Neuronal stem cell (in vitro differentiated cells): ENCODE measurements at regions not wholly inside any gene's neighbourhood (a gene's known extent, or its start where the extent isn't known, plus 50 kb on each side); places are given as distances from the start of the nearest gene placed in this dataset.
"Not testable (repeated sequence)": the region's sequence is repeated elsewhere in the genome, so short reads cannot be mapped to it uniquely, and the experiment has no call there.

Experiments
- DNase-seq: peaks from one replicate; pipeline ENCODE4 v3.0.0-alpha.2; 2013; ENCODE audit warnings: low spot score
- H2AFZ ChIP-seq: one replicate; pipeline ENCODE4 v1.6.1; 2013; ENCODE audit warnings: mild to moderate bottlenecking, low read length, inconsistent platforms
- H2AK5ac ChIP-seq: 2 replicates; pipeline ENCODE4 v1.6.1; 2013; ENCODE audit warnings: low read depth, mild to moderate bottlenecking, inconsistent platforms, low read length, moderate library complexity, mixed read lengths
- H2BK120ac ChIP-seq: 2 replicates; pipeline ENCODE4 v1.6.1; 2013; ENCODE audit warnings: low read depth, mild to moderate bottlenecking, inconsistent platforms, low read length, moderate library complexity, mixed read lengths
- H2BK12ac ChIP-seq: one replicate; pipeline ENCODE4 v1.6.1; 2013; ENCODE audit warnings: low read length, inconsistent platforms
- H2BK15ac ChIP-seq: 2 replicates; pipeline ENCODE4 v1.6.1; 2013; ENCODE audit warnings: mild to moderate bottlenecking, low read length, inconsistent platforms, mixed read lengths
- H2BK5ac ChIP-seq: one replicate; pipeline ENCODE4 v1.6.1; 2013; ENCODE audit warnings: inconsistent platforms, mild to moderate bottlenecking, low read length, moderate library complexity
- H3K14ac ChIP-seq: one replicate; pipeline ENCODE4 v1.6.1; 2013; ENCODE audit warnings: low read length, inconsistent platforms
- H3K18ac ChIP-seq: 2 replicates; pipeline ENCODE4 v1.6.1; 2013; ENCODE audit warnings: low read length, inconsistent platforms
- H3K23ac ChIP-seq: 2 replicates; pipeline ENCODE4 v1.6.1; 2013; ENCODE audit warnings: low read depth, mild to moderate bottlenecking, mixed read lengths, low read length, inconsistent platforms; ENCODE audit not compliant: poor library complexity
- H3K27ac ChIP-seq: replicated peaks from 3 replicates; pipeline ENCODE4 v1.5.1; 2013; ENCODE audit warnings: low read length, inconsistent platforms
- H3K27me3 ChIP-seq, 3 experiments: 2 replicates each; pipeline ENCODE4 v1.6.1; 2013; ENCODE audit warnings: low read length in 3 of 3, mild to moderate bottlenecking in 2 of 3, inconsistent platforms in 1 of 3, low read depth in 1 of 3, mixed read lengths in 1 of 3, moderate library complexity in 1 of 3; ENCODE audit not compliant: control insufficient read depth in 3 of 3, insufficient read depth in 3 of 3
- H3K36me3 ChIP-seq, 2 donors: replicated peaks in 1 of 2; 2 replicates each; pipeline ENCODE4 v1.6.1; 2013; ENCODE audit warnings: low read length in 2 of 2; ENCODE audit not compliant: control insufficient read depth in 2 of 2, insufficient read depth in 2 of 2
- H3K4ac ChIP-seq: 2 replicates; pipeline ENCODE4 v1.6.1; 2013; ENCODE audit warnings: inconsistent platforms, mild to moderate bottlenecking, low read length, moderate library complexity
- H3K4me1 ChIP-seq, 2 donors: 1 replicate in 1 of 2; 2 replicates in 1 of 2; pipeline ENCODE4 v1.6.1; 2013; ENCODE audit warnings: low read length in 2 of 2, low read depth in 1 of 2; ENCODE audit not compliant: control insufficient read depth in 2 of 2, insufficient read depth in 1 of 2
- H3K4me2 ChIP-seq: one replicate; pipeline ENCODE4 v1.6.1; 2013; ENCODE audit warnings: mild to moderate bottlenecking, low read length, inconsistent platforms; ENCODE audit not compliant: insufficient read depth, poor library complexity, severe bottlenecking
- H3K4me3 ChIP-seq, 2 donors: 2 replicates each; pipeline ENCODE4 v1.5.1; 2013; ENCODE audit warnings: low read length in 2 of 2, mild to moderate bottlenecking in 2 of 2, inconsistent platforms in 1 of 2, moderate library complexity in 1 of 2
- H3K79me1 ChIP-seq: one replicate; pipeline ENCODE4 v1.6.1; 2013; ENCODE audit warnings: low read depth, mild to moderate bottlenecking, inconsistent platforms, low read length, moderate library complexity
- H3K9ac ChIP-seq: one replicate; pipeline ENCODE4 v1.6.1; 2013; ENCODE audit warnings: mild to moderate bottlenecking, low read depth, low read length, inconsistent platforms; ENCODE audit not compliant: poor library complexity
- H3K9me3 ChIP-seq, 2 donors: replicated peaks in 1 of 2; 2 replicates each; pipeline versions ENCODE3 to v1.6.1; 2013; ENCODE audit warnings: low read length in 2 of 2, mild to moderate bottlenecking in 2 of 2, inconsistent platforms in 1 of 2, low read depth in 1 of 2, mixed read lengths in 1 of 2, moderate library complexity in 1 of 2; ENCODE audit not compliant: control insufficient read depth in 2 of 2, insufficient read depth in 1 of 2
- H4K8ac ChIP-seq: one replicate; pipeline ENCODE4 v1.6.1; 2013; ENCODE audit warnings: low read depth, mild to moderate bottlenecking, inconsistent platforms, low read length, moderate library complexity
- H4K91ac ChIP-seq: one replicate; pipeline ENCODE4 v1.6.1; 2013; ENCODE audit warnings: low read length, low read depth, mild to moderate bottlenecking, inconsistent platforms; ENCODE audit not compliant: poor library complexity
- WGBS, 2 donors: extraction: QIAGEN DNeasy Blood & Tissue Kit; methylation state at CpG; one replicate each; pipeline ENCODE4 v1.1.7; 2013; ENCODE audit warnings: missing lambda C conversion rate in 2 of 2, mixed read lengths in 1 of 2; ENCODE audit not compliant: insufficient read length in 2 of 2, insufficient replicate concordance in 1 of 2; ENCODE audit errors: extremely low coverage in 2 of 2; 5-methylcytosine and 5-hydroxymethylcytosine counted together

- Histone ChIP-seq H4K91ac (no peak overlapping the region), H3K9ac (no peak overlapping the region), H2BK5ac (no peak overlapping the region), H2BK15ac (no peak overlapping the region), H3K4me3 (no peak overlapping the region), H3K9me3 (no peaks in the 10 kb centered on the region), H2BK12ac (no peak overlapping the region), H3K27ac (no peak overlapping the region), H3K4ac (no peak overlapping the region), H2AK5ac (no peak overlapping the region), H4K8ac (no peak overlapping the region), H3K79me1 (no peaks in the 10 kb centered on the region), H2BK120ac (no peak overlapping the region), H3K14ac (no peak overlapping the region), H3K18ac (no peak overlapping the region), H3K4me1 (peaks cover 0 to 1% of the 10 kb centered on the region in 2 donors), H3K36me3 (no peaks in the 10 kb centered on the region), H3K27me3 (no peaks in the 10 kb centered on the region), H2AFZ (no peak overlapping the region), H3K4me2 (no peak overlapping the region), H3K23ac (no peak overlapping the region)
- DNase-seq, result no peak
- no CpG with 5 or more reads among the region's 1 CpG for WGBS, 2 donors
Measured at GRCh38 chr14:22176957-22177356, 412.1 kb downstream of the DAD1 start.

DNA sequence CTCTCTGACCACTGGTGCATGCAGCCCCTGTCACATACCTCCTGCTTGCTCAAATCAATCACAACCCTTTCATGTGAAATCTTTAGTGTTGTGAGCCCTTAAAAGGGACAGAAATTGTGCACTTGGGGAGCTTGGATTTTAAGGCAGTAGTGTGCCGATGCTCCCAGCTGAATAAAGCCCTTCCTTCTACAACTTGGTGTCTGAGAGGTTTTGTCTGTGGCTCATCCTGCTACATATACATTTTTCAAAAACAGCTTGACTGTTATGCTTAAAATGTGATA is 413.8 kb downstream of the DAD1 start:
- WGBS, 2 donors, result no CpG with 5 or more reads among the region's 1 CpG
- H2BK5ac ChIP-seq, H3K23ac ChIP-seq, H2BK12ac ChIP-seq, H3K18ac ChIP-seq, H2BK120ac ChIP-seq, H3K4me2 ChIP-seq, H3K79me1 ChIP-seq, H3K4me1 ChIP-seq, H3K4me3 ChIP-seq, H4K91ac ChIP-seq, H2AK5ac ChIP-seq, H4K8ac ChIP-seq, H3K36me3 ChIP-seq, DNase-seq, H3K9me3 ChIP-seq, H3K27ac ChIP-seq, H3K27me3 ChIP-seq, H2BK15ac ChIP-seq, H3K4ac ChIP-seq, H3K14ac ChIP-seq, H3K9ac ChIP-seq, H2AFZ ChIP-seq: not testable (repeated sequence)

GRCh38 chr14:22174412-22175277 is 414.4 kb downstream of the DAD1 start:
- Histone ChIP-seq H2AFZ (no peak overlapping the region), H3K4ac (no peak overlapping the region), H3K4me2 (no peak overlapping the region), H2BK15ac (no peak overlapping the region), H3K27ac (no peak overlapping the region), H2BK120ac (no peak overlapping the region), H3K14ac (no peak overlapping the region), H3K4me3 (no peak overlapping the region), H2AK5ac (no peak overlapping the region), H3K9ac (no peak overlapping the region), H2BK5ac (no peak overlapping the region), H3K27me3 (no peaks in the 10 kb centered on the region), H4K8ac (no peak overlapping the region), H3K23ac (no peak overlapping the region), H3K79me1 (no peaks in the 10 kb centered on the region), H3K4me1 (peaks cover 0 to 1% of the 10 kb centered on the region in 2 donors), H2BK12ac (no peak overlapping the region), H3K18ac (no peak overlapping the region), H3K9me3 (no peaks in the 10 kb centered on the region), H4K91ac (no peak overlapping the region), H3K36me3 (no peaks in the 10 kb centered on the region)
- no peak for DNase-seq
- no CpG with 5 or more reads among the region's 8 CpGs for whole genome bisulfite sequencing, 2 donors

DNA sequence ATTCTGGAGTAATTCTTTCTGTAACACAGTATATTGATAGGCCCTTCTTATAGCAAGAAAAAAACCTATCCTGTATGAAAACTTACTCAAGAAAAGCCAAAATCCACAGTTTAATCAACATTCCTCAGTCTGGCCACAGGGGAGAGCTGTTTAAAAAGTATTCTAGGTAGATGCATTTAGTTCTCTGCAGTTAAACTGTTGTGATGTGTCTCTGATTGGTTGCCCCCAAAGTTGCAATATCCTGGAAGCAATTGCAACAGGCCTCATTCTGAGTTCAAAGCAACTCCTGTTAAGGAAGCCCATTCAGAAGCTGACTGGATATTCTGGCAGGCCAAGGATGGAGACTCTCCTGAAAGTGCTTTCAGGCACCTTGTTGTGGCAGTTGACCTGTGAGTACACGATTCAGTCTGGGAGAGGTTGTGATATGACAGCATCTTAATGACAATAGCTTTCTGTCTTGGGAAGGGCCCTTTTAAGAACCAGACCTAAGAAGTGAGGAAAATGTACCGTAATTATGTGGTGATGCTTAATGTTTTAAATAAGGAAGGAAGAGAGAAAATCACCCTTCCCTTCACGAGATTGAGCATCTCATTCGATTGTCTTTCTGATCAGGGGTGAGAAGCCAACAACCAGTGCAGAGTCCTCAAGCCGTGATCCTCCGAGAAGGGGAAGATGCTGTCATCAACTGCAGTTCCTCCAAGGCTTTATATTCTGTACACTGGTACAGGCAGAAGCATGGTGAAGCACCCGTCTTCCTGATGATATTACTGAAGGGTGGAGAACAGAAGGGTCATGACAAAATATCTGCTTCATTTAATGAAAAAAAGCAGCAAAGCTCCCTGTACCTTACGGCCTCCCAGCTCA is 420.7 kb downstream of the DAD1 start:
- DNase-seq, result no peak
- WGBS, 2 donors, result no CpG with 5 or more reads among the region's 8 CpGs

More for the DNA sequence above, 420.7 kb downstream of the DAD1 start:
- Histone ChIP-seq H4K8ac (no peak overlapping the region), H3K9ac (no peak overlapping the region), H3K23ac (no peak overlapping the region), H3K9me3 (no peaks in the 10 kb centered on the region), H4K91ac (no peak overlapping the region), H2AK5ac (no peak overlapping the region), H3K27me3 (no peaks in the 10 kb centered on the region), H3K14ac (no peak overlapping the region), H3K18ac (no peak overlapping the region), H2BK12ac (no peak overlapping the region), H2BK120ac (no peak overlapping the region), H3K4ac (no peak overlapping the region), H2BK5ac (no peak overlapping the region), H3K4me2 (no peak overlapping the region), H3K4me3 (no peak overlapping the region), H2BK15ac (no peak overlapping the region), H3K27ac (no peak overlapping the region), H2AFZ (no peak overlapping the region), H3K36me3 (no peaks in the 10 kb centered on the region), H3K79me1 (no peaks in the 10 kb centered on the region), H3K4me1 (no peaks in the 10 kb centered on the region)
